ENCODE measurements at regions not wholly inside any gene's neighbourhood (a gene's known extent, or its start where the extent isn't known, plus 50 kb on each side); places are given as distances from the start of the nearest gene placed in this dataset.

DNA sequence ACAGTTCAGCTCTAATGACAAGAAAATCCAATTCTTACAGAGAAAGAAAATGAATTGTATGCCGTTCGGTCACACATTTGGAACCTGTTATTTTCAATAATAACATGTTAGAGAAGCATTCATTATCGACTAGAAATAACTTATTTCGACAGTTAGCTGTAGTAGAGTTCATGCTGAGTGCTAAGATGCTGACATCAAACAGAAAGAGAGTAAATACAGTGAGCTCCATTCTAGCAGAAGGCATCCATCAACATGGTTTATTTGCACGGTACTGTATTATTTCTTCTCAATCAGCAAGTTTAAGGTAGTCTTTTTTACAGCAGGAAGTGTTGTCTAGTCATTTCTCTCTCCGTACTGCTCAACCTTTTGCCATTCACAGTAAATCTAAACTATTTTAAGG is 732.1 kb downstream of the STIM2 start:
- Mint-ChIP-seq H3K27ac (no peak overlapping the region), H3K4me3 (no peak overlapping the region), H3K36me3 (no peaks in the 10 kb centered on the region)

DNA sequence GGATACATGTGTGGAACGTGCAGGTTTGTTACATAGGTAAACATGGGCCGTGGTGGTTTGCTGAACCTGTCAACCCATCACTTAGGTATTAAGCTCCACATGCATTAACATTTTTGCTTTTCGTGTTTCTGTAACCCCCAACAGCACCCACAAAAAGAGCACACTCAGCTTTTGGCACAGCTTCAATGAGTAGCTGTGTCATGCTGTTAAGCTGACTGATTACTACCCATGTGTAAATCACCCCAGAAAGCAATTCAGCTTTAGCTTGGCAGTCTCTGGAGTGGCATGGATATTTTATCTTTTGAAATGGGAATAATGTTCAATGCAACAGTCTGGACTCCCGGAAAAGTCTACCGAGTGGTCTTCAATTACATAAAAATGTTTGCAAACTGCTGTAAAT is 734.3 kb downstream of the STIM2 start:
- Mint-ChIP-seq H3K4me1 (ENCODE audit: low read depth) (no peaks in the 10 kb centered on the region), H3K27ac (no peak overlapping the region), H3K9me3 (ENCODE audit: low read depth) (peaks cover 4% of the 10 kb centered on the region), H3K27me3 (no peaks in the 10 kb centered on the region), H3K4me3 (no peak overlapping the region), H3K36me3 (no peaks in the 10 kb centered on the region)

More for the DNA sequence above, 732.1 kb downstream of the STIM2 start:
- Mint-ChIP-seq H3K27me3 (no peaks in the 10 kb centered on the region), H3K4me1 (ENCODE audit: low read depth) (no peaks in the 10 kb centered on the region), H3K9me3 (ENCODE audit: low read depth) (peaks cover 4% of the 10 kb centered on the region)

DNA sequence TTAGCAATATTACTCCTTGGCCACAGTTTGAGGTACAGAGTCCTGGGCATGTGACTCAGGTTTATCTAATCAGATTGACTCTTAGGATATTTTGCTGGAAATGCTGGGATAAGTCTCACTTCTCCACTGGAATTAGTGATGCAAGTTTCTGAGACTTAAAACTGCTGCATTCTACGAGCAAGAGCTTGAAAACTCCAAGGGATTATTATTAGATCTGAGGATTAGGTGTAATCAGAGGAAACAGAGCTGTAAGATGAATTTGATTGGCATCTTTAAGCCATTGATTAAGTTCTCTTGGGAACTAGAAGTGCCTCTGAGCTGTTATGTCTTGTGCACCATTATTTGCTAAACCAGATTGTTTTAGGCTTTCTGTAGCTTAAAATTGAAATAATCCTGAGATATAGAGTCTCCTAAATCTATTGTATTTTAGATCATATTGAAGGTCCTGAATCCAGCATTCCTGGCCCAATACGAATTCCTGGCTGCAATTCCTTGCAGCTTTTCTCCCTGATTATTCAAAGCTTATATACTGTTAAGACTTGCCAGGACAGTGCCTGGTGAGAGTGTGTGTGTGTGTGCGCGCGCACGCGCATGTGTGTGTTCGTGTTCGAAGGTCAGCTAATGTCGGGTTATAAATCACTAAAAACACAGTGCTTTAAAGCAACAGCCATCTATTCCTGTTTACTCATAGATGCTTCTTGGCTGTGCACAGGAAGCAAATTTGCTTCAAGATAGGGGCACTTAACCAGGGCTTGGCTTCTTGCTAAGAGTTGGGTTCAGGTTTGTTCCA is 735.1 kb downstream of the STIM2 start:
- H3K4me3 Mint-ChIP-seq = no peak overlapping the region
- H3K4me1 Mint-ChIP-seq (ENCODE audit: low read depth) = no peaks in the 10 kb centered on the region
- H3K36me3 Mint-ChIP-seq = no peaks in the 10 kb centered on the region
- H3K27ac Mint-ChIP-seq = no peak overlapping the region
- H3K9me3 Mint-ChIP-seq (ENCODE audit: low read depth) = peaks cover 4% of the 10 kb centered on the region
- H3K27me3 Mint-ChIP-seq = no peaks in the 10 kb centered on the region

DNA sequence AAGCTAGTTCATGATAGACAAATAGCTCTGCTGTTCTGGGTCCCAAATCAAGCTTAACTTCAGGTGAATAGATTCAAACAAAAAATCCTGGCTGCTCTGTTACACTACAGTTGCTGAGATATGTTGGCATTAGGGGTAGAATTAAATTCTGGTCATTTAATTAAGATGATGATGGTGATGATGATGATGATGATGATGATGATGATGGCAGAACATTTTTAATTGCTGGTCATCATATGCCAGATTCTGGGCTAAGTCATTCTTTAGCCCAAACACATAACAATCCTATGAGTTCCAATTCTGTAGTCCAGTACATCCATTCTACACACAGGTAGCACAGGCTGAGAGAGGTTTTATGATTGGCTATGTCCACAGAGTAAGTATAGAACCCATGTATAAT is 741.5 kb downstream of the STIM2 start:
- H3K9me3 Mint-ChIP-seq (ENCODE audit: low read depth) = peaks cover 6% of the 10 kb centered on the region
- H3K27ac Mint-ChIP-seq = no peak overlapping the region
- H3K27me3 Mint-ChIP-seq = no peaks in the 10 kb centered on the region
- H3K4me1 Mint-ChIP-seq (ENCODE audit: low read depth) = no peaks in the 10 kb centered on the region
- H3K4me3 Mint-ChIP-seq = no peak overlapping the region
- no peaks in the 10 kb centered on the region for H3K36me3 Mint-ChIP-seq

DNA sequence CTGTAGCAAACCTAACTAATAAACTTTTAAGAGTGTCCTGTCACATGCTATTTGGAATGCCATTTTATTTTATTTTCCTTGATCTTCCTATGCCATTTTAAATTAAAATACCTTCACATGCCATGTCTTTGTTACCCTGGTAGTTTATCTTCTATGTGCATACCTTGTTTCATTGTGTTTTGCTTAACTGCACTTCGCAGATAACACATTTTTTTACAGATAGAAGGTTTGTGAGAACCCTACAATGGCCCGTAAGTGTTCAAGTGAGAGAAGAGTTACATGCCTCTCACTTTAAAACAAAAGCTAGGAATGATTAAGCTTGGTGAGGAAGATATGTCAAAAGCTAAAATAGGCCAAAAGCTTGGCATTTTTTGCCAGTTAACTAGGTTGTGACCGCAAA is 744.1 kb downstream of the STIM2 start:
- peaks cover 4% of the 10 kb centered on the region for H3K9me3 Mint-ChIP-seq (ENCODE audit: low read depth)
- H3K27ac Mint-ChIP-seq = no peak overlapping the region
- no peak overlapping the region for H3K4me3 Mint-ChIP-seq
- peaks cover 2% of the 10 kb centered on the region for H3K36me3 Mint-ChIP-seq
- H3K27me3 Mint-ChIP-seq = no peaks in the 10 kb centered on the region
- no peaks in the 10 kb centered on the region for H3K4me1 Mint-ChIP-seq (ENCODE audit: low read depth)

DNA sequence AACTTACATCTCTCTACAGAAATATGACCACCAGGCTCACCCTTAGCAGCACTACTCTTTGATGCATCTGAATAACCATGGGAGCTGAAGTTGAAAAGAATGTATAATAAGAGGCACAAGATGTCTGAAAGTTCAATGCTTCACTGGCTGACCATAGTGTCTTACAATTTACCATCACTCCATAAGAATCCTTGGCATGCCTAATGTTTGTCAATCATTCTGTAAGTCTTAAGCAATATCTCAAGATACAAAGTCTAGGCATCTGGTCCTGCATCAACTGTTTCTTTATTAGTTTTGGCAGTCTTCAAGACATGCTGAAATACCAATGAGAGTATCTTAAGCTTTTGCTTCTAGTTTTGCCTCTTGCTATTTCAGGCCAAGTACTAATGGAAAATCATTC is 755.5 kb downstream of the STIM2 start:
- Mint-ChIP-seq H3K27me3 (peaks cover 1% of the 10 kb centered on the region), H3K36me3 (no peaks in the 10 kb centered on the region), H3K4me1 (ENCODE audit: low read depth) (no peaks in the 10 kb centered on the region), H3K4me3 (no peak overlapping the region), H3K27ac (no peak overlapping the region), H3K9me3 (ENCODE audit: low read depth) (peaks cover 4% of the 10 kb centered on the region)

DNA sequence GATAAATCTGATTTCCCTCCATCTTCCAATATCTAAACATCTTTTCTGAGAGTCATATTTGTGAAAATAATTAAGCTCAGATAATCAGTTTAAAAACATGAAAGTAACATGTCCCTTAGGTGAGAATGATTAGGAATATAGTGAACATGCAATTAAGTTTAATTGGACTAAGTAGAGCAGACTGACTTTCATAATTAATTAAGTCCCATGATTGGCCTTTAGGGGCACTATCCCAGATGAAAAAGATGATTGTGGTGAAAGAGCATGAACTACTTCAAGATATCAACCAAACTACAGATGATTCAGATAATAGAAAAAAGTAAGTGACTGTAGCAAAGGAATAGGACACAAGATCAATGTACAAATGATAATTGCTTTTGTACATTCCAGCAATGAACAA is 758.8 kb downstream of the STIM2 start:
- no peak overlapping the region for H3K27ac Mint-ChIP-seq

DNA sequence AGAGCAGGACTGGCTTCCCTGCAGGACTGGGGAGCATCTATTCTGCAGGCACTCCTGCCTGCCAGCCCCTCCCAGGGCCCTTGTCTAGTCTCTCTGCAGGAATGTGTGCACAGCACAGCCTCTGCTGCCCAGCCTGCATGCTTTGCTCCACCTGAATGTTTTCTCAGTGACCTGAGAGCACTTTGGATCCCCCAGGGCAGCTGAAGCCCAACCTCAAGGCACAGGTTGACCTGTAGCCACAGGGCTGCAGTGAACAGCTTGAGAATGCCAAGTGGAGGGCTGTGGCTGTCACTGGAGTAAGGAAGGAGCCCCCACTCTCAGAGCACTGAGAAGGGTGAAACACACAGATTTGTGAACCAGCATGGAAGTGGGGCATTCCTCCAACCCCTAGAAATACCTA is 760.2 kb downstream of the STIM2 start:
- H3K9me3 Mint-ChIP-seq (ENCODE audit: low read depth) = peaks cover 4% of the 10 kb centered on the region
- H3K4me1 Mint-ChIP-seq (ENCODE audit: low read depth) = no peaks in the 10 kb centered on the region
- no peak overlapping the region for H3K27ac Mint-ChIP-seq
- no peak overlapping the region for H3K4me3 Mint-ChIP-seq
- H3K27me3 Mint-ChIP-seq = peaks cover 1% of the 10 kb centered on the region
- no peaks in the 10 kb centered on the region for H3K36me3 Mint-ChIP-seq

More for the DNA sequence above, 758.8 kb downstream of the STIM2 start:
- Mint-ChIP-seq H3K4me1 (ENCODE audit: low read depth) (no peaks in the 10 kb centered on the region), H3K27me3 (peaks cover 1% of the 10 kb centered on the region), H3K36me3 (no peaks in the 10 kb centered on the region), H3K4me3 (no peak overlapping the region), H3K9me3 (ENCODE audit: low read depth) (peaks cover 4% of the 10 kb centered on the region)

DNA sequence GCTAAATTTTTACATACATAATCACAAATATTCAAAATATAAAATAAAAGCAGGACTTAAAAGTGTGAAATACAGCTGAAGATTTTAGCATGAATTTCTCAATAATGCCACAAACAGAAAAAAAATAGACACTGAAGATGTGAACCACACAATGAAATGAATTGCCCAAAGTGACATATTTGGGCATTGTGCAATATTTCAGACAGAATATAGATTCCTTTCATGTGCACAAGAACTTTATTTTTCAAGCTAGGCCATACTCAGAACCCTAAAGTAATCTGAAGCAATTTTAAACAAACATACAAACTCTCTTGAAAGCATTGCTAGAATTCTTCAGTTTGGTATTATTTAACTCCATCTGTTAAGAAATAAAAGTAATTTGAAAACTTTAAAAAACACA is 764.1 kb downstream of the STIM2 start:
- Mint-ChIP-seq H3K36me3 (no peaks in the 10 kb centered on the region), H3K27me3 (peaks cover 1% of the 10 kb centered on the region), H3K27ac (no peak overlapping the region), H3K4me1 (ENCODE audit: low read depth) (no peaks in the 10 kb centered on the region), H3K9me3 (ENCODE audit: low read depth) (peaks cover 4% of the 10 kb centered on the region), H3K4me3 (no peak overlapping the region)

DNA sequence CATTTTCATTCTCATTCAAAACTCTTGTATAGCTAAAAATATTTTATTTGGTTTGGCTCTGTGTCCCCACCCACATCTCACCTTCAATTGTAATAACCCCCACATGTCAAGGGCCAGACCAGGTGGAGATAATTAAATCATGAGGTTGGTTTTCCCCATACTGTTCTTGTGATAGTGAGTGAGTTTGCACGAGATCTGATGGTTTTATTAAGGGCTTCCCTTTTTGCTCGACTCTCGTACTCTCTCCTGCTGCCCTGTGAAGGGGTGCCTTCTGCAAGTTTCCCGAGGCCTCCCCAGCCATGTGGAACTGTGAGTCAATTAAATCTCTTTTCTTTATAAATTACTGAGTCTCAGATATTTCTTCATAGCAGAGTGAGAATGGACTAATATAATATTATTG is 768.0 kb downstream of the STIM2 start:
- H3K27ac Mint-ChIP-seq = no peak overlapping the region
- no peak overlapping the region for H3K4me3 Mint-ChIP-seq
- H3K36me3 Mint-ChIP-seq = no peaks in the 10 kb centered on the region
- no peaks in the 10 kb centered on the region for H3K4me1 Mint-ChIP-seq (ENCODE audit: low read depth)
- no peaks in the 10 kb centered on the region for H3K27me3 Mint-ChIP-seq
- no peaks in the 10 kb centered on the region for H3K9me3 Mint-ChIP-seq (ENCODE audit: low read depth)

DNA sequence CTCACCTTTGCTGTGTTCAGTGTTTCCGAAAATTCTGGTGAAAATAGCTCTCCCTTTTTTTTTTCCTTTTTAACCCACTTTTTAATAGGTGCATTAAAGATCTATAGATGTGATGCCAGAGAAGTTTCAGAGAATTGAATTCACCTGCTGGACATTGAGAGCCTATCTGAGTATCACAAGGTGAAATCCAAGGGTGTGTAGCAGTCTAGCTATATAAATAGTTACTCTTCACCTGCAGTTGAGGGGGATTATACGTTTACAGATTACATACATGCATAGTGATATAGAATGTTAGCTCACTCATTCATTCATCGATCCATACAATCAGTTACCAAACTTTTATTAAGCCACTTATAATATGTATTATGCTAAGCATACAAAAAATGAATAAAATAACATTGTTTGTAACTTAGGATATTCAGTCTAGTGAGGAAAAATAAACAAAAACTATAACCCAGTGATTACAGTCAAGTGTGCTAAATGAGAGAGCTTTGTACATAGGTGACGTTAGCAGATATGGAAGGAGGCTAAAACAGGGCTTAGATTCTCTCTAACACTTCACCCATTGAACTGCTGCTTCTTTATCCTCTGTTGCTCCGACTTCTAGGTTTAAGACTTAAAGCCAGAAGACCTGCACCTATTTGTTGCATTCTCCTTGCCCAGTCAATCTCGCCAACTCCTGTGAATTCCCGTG is 769.0 kb downstream of the STIM2 start:
- H3K9me3 Mint-ChIP-seq (ENCODE audit: low read depth) = no peaks in the 10 kb centered on the region
- no peak overlapping the region for H3K4me3 Mint-ChIP-seq
- H3K27me3 Mint-ChIP-seq = no peaks in the 10 kb centered on the region
- no peak overlapping the region for H3K27ac Mint-ChIP-seq
- H3K36me3 Mint-ChIP-seq = no peaks in the 10 kb centered on the region
- no peaks in the 10 kb centered on the region for H3K4me1 Mint-ChIP-seq (ENCODE audit: low read depth)

DNA sequence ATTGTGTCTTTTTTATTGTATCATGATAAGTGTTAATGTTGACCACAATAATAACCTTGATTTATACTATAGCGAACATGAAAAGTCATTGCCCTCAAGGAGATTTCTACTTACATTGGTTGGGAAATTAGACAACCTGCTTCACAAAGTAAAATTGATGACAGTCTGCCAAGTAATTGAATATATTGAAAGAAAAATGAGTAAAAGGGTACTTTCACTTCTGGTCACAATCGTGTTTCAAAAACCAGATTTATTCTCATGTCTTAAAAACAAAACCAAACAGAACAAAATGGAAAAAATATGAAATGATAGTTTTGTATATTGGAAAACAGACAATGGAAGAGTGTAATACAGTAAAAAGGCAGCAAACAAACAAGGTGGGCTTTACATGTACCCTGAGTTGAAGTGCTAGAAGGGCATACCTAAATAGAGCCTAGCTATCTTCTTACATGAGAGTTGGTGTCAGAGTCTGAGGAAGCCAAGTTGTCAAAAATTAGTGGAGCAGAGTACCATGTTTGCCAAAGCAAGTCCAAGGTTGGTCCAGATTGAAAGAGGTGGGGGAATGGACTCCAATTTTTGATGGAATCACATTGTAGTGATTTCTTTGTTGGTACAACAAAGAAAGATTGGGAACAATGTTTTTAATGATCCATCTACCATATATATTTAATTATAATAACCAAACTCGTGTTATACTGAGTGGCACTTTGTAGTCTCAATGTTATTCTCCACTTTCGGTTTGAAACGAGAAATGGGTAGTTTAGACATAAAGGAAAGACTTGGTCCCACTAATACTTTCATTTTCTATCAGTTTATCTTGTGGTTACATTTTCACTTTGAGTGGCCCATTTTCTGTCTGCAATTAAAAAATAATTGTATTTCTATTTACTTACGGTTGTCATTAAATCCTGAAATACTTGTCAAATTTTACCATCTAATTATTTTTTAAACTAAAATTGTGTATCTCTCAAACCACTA is 775.6 kb downstream of the STIM2 start:
- H3K4me1 Mint-ChIP-seq (ENCODE audit: low read depth) = no peaks in the 10 kb centered on the region
- no peaks in the 10 kb centered on the region for H3K36me3 Mint-ChIP-seq
- H3K9me3 Mint-ChIP-seq (ENCODE audit: low read depth) = peaks cover 7% of the 10 kb centered on the region
- no peaks in the 10 kb centered on the region for H3K27me3 Mint-ChIP-seq
- no peak overlapping the region for H3K27ac Mint-ChIP-seq
- H3K4me3 Mint-ChIP-seq = no peak overlapping the region

DNA sequence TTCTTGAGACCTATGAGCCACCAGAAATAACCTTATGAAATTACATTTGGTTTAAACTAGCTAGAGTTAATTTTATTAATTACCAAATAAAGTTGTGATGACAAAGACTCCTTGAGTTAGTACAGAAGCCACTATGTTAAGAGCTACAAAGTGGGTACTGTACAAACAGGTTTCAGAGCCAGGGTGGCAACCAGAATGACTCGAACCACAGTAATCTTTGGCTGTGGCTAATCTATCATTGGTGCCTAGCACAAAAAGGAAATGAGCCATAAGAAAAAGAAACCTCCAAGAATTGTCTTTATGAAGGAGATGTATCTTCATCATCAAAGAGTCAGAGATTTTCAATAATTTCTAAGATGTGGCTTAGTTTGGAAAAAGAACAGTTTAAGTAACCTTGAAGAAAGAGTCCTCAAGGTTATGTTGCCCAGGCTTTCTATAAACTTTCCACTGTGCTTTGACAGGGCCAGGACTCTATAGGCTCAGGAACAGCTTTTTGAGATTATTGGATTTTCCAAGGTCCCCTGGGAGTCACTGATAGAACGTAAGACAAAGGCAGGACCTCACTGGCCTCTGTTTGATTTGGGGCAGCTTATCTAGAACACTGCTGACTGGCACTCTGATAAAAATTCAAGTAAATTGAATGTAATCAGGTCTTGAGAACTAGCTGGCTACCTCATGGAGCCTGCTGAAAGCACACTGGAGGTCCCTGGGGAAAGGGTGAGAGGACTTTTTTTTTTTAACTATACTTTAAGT is 777.7 kb downstream of the STIM2 start:
- no peaks in the 10 kb centered on the region for H3K4me1 Mint-ChIP-seq (ENCODE audit: low read depth)
- H3K27me3 Mint-ChIP-seq = no peaks in the 10 kb centered on the region
- H3K27ac Mint-ChIP-seq = no peak overlapping the region
- H3K4me3 Mint-ChIP-seq = no peak overlapping the region
- no peaks in the 10 kb centered on the region for H3K36me3 Mint-ChIP-seq
- H3K9me3 Mint-ChIP-seq (ENCODE audit: low read depth) = peaks cover 7% of the 10 kb centered on the region

DNA sequence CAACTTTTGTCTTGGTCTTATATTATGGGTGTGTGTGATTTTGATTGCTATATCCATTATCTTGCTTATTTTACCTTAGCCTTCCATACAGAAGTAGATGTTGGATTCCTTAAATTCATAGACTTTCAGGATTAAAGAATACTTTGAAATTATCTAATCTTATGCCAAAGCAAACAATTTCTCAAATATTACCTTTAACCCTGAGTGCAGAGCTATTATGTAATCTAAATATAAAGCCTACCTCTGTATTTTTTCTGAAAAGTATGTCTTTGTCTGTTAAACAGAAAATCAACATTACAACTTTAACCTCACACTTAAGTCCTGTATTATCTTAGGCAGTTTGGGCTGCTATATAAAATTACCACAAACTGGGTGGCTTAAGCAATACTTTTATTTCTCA is 782.5 kb downstream of the STIM2 start:
- no peaks in the 10 kb centered on the region for H3K36me3 Mint-ChIP-seq
- no peaks in the 10 kb centered on the region for H3K27me3 Mint-ChIP-seq
- no peak overlapping the region for H3K4me3 Mint-ChIP-seq
- peaks cover 4% of the 10 kb centered on the region for H3K9me3 Mint-ChIP-seq (ENCODE audit: low read depth)
- H3K4me1 Mint-ChIP-seq (ENCODE audit: low read depth) = no peaks in the 10 kb centered on the region
- H3K27ac Mint-ChIP-seq = no peak overlapping the region
